HG03159 (cell line): ENCODE measurements at regions not wholly inside any gene's neighbourhood (a gene's known extent, or its start where the extent isn't known, plus 50 kb on each side); places are given as distances from the start of the nearest gene placed in this dataset.
"Not testable (repeated sequence)": the region's sequence is repeated elsewhere in the genome, so short reads cannot be mapped to it uniquely, and the experiment has no call there.

ENCODE experiments used
- ATAC-seq: cut with Tn5 transposase; IDR thresholded peaks from one replicate; pipeline ENCODE4 v1.9.1; 2021; ENCODE audit warnings: mild to moderate bottlenecking, moderate library complexity; ENCODE audit not compliant: unreplicated experiment

DNA sequence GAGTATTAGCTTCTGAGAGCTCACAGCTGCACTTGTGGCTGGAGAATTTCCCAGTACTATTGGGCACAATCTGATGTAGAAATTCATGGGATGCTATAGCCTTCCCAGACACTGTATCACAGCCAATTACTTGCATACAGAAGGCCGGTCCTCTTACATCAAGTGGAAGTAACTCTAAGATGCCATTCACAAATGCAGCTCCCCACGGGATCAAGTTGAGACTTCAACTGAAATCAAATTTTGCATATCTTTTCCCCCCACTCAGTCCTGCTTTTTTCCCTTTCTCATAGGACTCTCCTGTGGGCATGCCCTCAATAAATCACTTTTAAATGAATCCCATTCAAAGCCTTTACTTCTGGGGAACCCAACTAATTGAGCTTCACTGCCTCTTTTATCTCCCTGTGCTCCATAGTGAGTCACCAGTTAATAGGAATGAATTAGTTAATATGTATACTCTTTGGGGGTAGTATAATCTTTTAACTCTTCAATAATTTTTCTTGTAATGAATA is 1970.8 kb downstream of the OLFM4 start:
- no peak for ATAC-seq

DNA sequence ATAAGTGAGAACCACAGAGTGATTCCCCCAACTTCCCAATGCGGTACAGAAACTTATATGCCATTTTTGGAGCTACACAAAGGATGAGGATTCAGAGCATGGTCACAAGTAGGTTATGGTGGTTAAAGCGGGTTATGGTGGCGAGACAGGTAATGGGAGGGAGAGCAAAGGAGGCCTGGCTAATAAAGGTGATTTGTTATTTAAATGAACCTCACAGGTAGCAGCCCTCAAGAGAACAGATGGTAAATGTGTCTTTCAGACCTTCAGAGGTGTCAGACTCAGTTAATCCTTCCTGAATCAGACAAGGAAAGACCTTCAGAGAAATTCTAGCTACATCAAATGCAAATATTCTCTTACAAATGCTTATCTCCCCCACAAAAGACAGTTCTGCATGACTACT is 1971.4 kb downstream of the OLFM4 start:
- ATAC-seq, result no peak

DNA sequence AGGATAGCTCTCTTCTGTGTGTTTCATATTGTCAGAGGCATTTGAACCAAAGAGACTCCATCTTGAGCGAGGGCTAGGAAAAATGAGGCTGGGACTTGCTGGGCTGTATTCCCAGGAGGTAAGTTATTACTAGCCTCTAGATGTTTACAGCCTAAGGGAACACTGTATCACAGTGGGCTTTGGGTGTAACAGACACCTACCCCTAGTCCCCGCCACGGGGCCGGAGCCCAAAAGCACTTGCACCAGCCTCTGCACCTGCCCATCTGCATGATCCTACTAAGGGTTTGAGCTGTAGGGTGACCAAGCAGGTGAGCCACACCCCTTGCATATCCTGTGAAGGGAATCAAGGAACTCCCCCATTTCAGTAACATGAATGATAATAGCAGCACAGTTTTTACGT is 1972.2 kb downstream of the OLFM4 start:
- ATAC-seq, result no peak

DNA sequence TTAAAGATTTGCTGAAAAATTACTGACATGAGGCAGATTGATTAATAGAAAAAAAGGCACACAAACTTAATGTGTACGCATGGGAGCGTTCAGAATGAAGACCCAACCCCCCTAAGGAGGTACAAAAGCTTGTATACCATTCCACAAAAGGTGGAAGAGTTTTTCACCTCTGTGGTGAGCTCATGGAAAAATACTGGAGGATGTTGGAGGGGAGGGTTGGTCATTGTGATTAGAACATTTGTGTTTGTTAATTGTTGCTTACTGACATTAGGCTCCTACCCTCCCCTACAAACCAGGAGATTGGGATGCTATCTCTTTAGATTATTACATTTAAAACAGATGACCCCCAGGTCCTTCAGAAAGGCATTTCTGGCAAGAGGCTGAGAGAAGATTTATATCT is 1973.3 kb downstream of the OLFM4 start:
- no peak for ATAC-seq

DNA sequence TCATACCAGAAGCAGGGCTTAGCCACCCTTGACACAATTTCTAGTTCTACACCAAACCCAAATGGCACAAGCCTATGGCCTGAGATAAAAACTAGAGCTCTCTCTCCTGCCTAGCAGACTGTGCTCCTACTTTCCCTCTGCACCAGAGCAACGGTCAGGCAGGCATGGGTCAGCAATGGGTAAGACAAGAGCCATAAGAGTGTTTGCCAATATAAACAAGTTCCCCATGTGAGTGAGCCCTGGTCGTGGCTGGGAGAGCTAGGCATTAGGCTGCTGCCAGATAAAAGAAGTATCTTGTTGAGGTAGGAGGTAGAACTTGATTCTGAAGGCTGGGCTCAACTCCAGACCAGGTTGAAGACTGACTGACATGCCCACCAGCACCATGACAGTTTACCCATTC is 1979.1 kb downstream of the OLFM4 start:
- ATAC-seq, result no peak

DNA sequence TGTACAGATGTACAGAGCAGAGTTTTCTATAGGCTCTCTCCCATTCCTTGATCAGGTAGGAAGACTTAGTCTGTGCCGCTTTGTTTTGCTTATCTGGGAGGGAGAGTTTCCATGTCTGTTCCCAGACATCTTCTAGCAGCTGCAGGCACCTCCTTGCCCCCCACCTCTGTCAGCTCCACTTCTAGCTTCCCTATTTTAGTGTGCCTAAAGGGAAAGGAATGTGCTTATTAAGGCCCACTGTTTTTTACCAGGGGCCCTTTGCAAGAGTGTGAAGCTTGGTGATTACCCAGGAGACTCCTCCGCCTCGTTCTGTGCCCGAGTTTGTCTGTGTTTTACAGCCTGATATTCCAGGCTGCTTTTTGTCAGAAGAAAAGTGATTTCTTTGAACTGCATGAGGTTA is 1984.4 kb downstream of the OLFM4 start:
- no peak for ATAC-seq

DNA sequence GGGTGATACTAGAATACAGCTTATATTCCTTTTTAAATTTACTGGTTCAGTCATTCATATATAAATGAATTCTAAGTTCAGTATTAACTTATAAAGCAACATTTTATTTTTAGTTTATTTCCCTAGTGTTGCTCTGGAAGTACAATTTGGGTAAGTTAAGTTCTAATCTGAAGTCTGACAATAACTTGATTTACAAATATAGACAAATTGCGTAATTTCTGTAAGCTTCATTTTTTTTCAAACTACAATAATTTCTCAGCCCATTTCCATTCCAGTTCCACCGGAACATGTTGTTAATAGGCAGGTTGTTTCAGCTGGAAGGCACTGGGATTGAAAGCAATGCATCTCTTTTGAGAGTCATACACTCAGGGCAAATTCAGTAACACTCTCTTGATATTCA is 2000.7 kb downstream of the OLFM4 start:
- no peak for ATAC-seq

DNA sequence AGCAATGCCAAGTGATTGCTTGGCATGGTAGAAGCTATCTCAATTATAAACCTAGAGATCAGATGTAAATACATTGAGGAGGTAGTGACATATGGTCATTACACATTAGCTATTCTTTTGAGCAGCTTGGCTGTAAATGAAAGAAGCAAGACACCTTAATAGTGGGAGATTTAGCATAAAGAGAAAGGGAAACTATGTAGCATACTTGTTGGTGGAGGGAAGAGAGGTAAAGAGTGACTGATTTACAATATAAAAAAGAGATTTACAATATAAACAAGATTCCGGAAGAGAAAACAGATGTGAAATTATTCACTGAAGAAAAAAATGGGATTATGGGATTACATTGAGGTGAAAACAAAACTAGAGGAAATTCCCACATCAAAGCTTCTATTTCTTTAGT is 2009.6 kb downstream of the OLFM4 start:
- no peak for ATAC-seq

DNA sequence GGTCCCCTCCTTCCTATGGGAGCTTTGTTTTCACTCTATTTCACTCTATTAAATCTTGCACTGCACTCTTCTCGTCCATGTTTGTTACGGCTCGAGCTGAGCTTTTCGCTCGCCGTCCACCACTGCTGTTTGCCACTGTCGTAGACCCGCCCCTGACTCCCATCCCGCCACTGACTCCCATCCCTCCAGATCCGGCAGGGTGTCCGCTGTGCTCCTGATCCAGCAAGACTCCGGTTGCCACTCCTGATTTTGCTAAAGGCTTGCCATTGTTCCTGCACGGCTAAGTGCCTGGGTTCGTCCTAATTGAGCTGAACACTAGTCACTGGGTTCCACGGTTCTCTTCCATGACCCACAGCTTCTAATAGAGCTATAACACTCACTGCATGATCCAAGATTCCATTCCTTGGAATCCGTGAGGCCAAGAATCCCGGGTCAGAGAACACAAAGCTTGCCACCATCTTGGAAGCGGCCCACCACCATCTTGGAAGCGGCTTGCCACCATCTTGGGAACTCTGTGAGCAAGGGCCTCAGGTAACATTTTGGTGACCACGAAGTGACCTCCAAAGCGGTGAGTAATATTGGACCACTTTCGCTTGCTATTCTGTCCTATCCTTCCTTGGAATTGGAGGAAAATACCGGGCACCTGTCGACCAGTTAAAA is 2025.4 kb downstream of the OLFM4 start:
- not testable (repeated sequence) for ATAC-seq

DNA sequence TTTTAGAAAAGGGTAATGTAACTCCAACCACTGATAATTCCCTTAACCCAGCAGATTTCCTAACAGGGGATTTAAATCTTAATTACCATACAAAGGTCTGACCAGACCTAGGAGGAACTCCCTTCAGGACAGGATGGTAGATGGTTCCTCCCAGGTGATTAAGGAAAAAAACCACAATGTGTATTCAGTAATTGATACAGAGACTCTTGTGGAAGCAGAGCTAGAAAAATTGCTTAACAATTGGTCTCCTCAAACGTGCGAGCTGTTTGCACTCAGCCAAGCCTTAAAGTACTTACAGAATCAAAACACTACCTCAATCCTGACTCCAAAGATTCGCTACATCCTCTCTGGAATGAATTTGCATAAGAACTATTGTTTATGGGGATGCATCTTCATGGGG is 2027.1 kb downstream of the OLFM4 start:
- ATAC-seq, result not testable (repeated sequence)

DNA sequence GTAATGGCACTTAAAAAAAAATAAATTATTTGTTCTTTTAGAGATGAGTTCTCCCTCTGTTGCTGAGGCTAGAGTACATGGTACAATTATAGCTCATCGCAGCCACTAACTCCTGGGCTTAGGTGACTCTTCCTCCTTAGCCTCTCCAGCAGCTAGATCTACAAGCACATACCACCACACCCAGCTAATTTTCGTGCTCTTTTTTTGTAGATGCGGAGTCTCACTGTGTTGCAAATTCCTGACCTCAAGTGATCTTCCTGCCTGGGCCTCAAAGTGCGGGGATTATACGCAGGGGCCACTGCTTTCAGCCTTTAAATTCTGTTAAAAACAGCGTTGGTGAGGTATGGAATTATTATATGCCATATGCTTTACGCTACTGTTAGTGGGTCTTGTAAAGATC is 2034.0 kb downstream of the OLFM4 start:
- ATAC-seq, result no peak

DNA sequence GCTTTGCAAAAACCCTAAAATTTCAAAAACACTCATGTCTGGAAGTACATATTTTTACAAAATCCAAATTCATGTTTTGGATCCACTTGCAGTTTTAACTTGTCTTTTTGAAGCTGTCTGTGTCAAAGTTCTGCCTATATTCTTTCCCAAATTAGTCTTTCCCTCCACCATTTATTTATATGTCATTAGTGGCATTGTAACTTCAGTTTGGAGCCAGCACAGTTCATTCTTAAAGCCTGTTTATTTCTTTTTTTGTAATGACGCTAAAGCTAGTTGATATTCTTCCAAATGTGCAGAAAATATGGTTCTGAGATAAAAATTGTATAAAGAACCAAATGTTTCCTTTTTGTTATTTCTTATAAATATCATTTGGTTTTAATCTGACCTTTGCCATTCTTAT is 2039.3 kb downstream of the OLFM4 start:
- no peak for ATAC-seq

DNA sequence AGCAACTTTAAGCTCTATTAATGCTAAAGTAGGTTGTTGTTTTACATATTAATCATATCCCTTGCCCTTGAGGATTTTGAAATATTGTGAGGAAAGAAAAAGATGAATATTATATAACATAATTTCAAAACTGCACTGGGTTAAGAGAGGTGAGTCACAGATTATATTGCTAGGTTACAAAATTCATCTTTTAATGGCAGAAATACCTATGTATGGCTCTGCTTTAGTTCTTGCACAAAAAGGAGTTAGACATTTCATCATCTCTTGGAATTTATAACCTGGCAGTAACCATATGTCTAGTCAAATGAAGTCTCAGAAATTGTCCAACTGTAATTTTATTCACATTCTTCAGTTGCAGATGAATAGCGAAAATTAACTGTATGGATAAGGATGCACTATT is 2041.1 kb downstream of the OLFM4 start:
- ATAC-seq, result no peak

DNA sequence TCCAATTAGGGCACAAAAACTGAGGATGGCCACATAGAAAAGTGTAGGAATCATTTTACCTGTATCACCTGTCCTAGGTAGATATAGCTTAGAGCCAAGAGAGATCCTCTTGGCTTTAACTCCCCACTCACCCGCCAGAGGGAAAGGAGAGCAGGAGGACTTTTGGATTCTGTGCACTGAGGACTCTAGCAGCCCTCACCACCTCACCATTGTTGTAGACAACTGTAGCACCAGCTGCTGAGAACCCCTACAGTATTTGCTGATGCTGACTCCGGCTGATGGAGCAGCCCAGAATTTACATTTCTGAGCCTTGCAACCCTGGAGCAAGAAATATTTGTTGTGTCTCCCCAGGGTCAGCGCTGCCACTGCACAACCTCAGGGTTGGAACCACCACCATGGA is 2044.4 kb downstream of the OLFM4 start:
- ATAC-seq, result no peak

DNA sequence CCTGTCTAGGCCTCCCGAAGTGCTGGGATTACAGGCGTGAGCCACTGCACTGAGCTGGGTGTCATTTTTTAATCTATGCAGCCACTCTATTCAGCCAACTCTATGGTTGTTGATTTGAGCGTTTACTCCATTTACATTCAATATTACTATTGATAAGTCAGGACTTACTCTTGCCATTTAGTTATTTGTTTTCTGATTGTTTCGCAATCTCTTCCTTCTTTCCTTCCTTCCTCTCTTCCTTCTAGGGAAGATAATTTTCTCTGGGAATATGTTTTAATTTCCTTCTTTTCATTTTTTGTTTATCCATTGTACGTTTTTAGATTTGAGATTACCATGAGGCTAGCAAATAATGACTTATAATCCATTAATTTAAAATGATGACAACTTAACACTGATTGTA is 2056.0 kb downstream of the OLFM4 start:
- no peak for ATAC-seq

DNA sequence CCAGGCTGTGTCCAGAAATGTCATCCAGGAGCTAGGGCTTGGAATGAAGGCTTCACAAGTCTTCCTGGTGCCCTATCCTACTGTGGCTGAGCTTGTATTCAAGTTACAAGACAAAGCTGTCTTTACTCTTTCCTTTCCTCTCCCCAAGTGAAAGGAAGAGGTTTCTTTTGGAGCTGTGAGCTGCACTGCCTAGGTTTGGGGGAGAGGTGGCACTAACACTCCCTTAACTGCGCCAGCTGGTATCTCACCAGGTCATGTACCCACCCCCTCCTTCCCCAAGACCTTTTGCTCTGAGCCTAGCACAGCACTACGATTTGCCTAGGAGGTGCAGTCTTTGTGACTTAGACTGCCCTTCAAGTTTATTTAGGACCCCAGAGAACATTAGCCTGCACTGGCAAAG is 2053.6 kb upstream of the PRR20A start:
- no peak for ATAC-seq

DNA sequence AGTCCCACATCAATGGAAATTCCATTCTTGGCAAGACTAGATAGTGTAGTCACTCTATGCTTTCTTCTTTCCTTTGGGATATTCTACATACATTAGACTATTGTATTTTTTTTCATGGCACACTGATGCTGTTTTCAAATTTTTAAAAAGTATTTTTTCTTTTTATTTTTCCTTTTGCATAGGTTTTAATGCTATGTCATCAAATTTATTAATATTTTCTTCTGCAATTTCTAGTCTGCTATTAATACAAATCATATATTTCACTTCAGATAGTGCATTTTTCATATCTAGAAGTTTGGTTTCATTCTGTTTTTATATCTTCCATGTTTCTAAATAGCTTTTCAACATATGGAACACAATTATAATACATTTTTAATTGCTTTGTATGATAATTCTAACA is 2050.1 kb upstream of the PRR20A start:
- no peak for ATAC-seq

DNA sequence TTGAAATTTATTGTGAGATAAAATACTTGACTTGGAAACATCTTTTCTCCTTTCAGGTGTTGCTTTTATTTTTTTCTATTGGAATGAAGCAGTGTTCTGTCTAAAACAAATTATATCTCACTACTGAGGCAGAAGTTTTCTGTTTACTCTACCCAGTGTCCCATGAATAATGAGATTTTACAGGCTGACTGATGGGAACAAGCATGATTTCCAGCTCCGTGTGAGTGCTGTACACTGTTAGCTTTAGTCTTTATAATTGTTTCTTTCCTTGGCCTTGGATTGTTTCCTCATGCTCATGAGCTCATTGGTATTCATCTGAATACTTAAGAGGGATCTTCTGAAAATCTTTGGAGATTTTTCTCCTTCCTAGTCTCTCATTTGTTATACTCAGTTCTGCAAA is 2049.5 kb upstream of the PRR20A start:
- ATAC-seq, result no peak

DNA sequence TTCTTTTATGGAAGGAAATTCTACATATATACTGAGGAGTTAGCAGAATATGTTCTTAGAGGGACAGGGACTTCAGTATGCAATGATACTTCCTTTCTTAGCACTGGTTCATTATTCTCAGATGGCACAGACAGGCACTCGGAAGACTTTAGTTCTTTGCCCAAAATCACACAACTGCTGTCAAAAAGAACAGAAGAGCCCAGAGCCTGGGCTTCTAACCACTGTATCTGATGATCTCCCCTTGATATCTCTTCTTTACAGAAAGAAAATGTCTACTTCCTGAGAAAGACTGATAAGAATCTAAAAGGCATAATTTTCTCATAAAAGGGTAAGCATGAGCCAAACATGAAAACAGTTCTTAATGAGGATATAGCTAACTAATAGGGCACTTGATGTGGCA is 2034.2 kb upstream of the PRR20A start:
- ATAC-seq, result no peak

DNA sequence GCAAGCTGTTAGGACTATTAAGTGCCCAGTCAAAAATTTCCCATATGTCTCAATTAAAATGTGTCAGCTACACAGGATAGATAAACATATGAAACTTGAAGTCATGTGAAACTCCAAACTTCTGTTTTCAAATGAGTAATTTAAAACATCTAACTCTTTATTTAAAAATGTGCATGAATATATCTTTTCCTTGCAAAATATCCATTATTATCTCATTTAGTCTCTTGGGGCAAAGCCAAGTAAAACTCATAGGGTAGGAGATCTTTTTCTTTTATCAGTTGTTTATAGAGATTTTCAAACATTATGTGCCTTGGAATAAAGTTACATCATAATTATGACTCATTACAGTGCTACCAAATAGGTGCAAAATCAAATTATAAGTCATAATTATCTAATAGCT is 2020.1 kb upstream of the PRR20A start:
- no peak for ATAC-seq

DNA sequence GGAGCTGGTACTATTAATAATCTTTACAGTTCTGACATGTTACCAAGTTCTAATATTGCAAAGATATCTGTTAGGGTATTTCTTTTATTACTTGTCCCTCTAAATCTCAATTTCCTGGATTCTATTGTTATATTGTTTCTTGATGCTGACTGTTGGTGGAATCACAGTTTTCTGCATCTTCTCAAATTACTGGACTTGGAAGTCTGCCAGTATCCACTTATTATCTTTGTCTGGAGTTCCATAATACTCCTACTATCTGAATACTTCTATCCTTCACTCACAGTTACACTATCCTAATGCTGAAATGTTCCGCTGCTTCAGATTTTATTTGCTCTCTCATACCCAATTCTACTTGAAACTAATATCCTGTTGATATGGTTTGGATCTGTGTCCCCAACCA is 1985.7 kb upstream of the PRR20A start:
- no peak for ATAC-seq

DNA sequence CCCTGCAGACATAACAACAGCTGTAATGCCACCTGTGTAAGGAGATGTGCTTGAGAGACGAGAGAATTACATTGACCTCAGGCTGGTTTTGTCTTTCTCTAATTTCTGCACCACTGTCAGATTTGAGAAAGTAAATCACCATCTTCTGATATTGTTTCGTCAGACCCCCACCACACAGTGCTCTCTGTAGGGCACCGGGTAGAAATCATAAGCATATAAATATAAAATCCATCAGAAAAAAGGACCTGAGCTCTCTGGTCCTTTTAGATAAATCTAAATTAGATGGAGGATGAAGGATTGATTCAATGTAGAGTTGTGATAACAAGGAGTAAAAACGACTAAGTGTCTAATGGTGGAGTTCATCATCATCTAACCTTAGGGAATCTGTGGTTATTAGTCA is 1981.0 kb upstream of the PRR20A start:
- ATAC-seq, result no peak

DNA sequence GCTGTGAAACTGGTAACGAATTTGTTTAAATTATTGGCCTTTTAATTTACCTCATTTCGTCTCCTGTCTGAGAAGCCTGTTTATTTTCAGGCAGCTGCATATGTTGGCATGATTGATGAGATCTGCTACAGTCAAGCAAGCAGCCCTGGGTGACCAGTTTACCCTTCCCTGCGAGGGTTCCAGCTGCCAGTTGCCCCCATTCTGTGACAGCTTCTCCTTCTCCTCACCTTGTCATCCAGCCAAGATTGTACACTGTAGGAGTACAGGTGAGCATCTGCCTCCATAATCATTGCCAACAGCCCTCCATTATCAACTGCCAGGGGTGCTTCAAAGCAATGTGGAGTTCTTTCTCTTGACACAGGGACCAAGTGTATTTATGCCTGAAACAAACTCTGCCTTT is 1979.9 kb upstream of the PRR20A start:
- no peak for ATAC-seq
